ENCODE measurements at regions not wholly inside any gene's neighbourhood (a gene's known extent, or its start where the extent isn't known, plus 50 kb on each side); places are given as distances from the start of the nearest gene placed in this dataset.

- H3K9me3 ChIP-seq, result no peaks in the 10 kb centered on the region
- H3K27me3 ChIP-seq, result no peaks in the 10 kb centered on the region
- intact Hi-C loops (cut with DNase I), result no loop called here
- DNase-seq, result no peak
- H3K27ac ChIP-seq, result no peak overlapping the region
- WGBS (ENCODE audit: insufficient coverage, low coverage, low lambda C conversion rate, missing lambda C conversion rate), result 64% methylated on average over 1 of the region's 1 CpG
- ATAC-seq, result no peak
- no peaks in the 10 kb centered on the region for H3K4me1 ChIP-seq
- TF ChIP-seq POLR2A (IDR thresholded peaks at IDR 0.05) (no peak), CTCF (IDR thresholded peaks at IDR 0.05) (no peak)
- no peak overlapping the region for H3K4me3 ChIP-seq
- H3K36me3 ChIP-seq, result no peaks in the 10 kb centered on the region
These were observed 143.6 kb upstream of the TEX13C start for GRCh38 chrX:125175991-125176584.

GRCh38 chrX:125193921-125194320, 125.8 kb upstream of the TEX13C start:
- WGBS (ENCODE audit: insufficient coverage, low coverage, low lambda C conversion rate, missing lambda C conversion rate), result 62% methylated on average over 3 of the region's 4 CpGs
- H3K27ac ChIP-seq, result no peak overlapping the region
- H3K4me1 ChIP-seq, result no peaks in the 10 kb centered on the region
- intact Hi-C loops (cut with DNase I), result no loop called here
- no peaks in the 10 kb centered on the region for H3K27me3 ChIP-seq
- H3K36me3 ChIP-seq, result no peaks in the 10 kb centered on the region
- TF ChIP-seq POLR2A (IDR thresholded peaks at IDR 0.05) (no peak), CTCF (IDR thresholded peaks at IDR 0.05) (no peak)
- H3K4me3 ChIP-seq, result no peak overlapping the region
- no peaks in the 10 kb centered on the region for H3K9me3 ChIP-seq
- no peak for ATAC-seq
- DNase-seq, result no peak

GRCh38 chrX:125198546-125198945, 121.1 kb upstream of the TEX13C start:
- no peaks in the 10 kb centered on the region for H3K9me3 ChIP-seq
- TF ChIP-seq CTCF (IDR thresholded peaks at IDR 0.05) (no peak), POLR2A (IDR thresholded peaks at IDR 0.05) (no peak)
- H3K4me1 ChIP-seq, result no peaks in the 10 kb centered on the region
- intact Hi-C loops (cut with DNase I), result no loop called here
- 15% methylated on average over 1 of the region's 1 CpG for whole genome bisulfite sequencing (ENCODE audit: insufficient coverage, low coverage, low lambda C conversion rate, missing lambda C conversion rate)
- no peaks in the 10 kb centered on the region for H3K36me3 ChIP-seq
- no peak overlapping the region for H3K27ac ChIP-seq
- H3K27me3 ChIP-seq, result no peaks in the 10 kb centered on the region
- H3K4me3 ChIP-seq, result no peak overlapping the region
- ATAC-seq (no peak), DNase-seq (no peak)

GRCh38 chrX:125202591-125203248, 117.0 kb upstream of the TEX13C start:
- ATAC-seq (no peak), DNase-seq (no peak)
- TF ChIP-seq POLR2A (IDR thresholded peaks at IDR 0.05) (no peak), CTCF (IDR thresholded peaks at IDR 0.05) (no peak)
- no peaks in the 10 kb centered on the region for H3K27me3 ChIP-seq
- no peak overlapping the region for H3K27ac ChIP-seq
- no peaks in the 10 kb centered on the region for H3K36me3 ChIP-seq
- no peaks in the 10 kb centered on the region for H3K9me3 ChIP-seq
- no peak overlapping the region for H3K4me3 ChIP-seq
- no peaks in the 10 kb centered on the region for H3K4me1 ChIP-seq
- intact Hi-C loops (cut with DNase I), result no loop called here
- 28% methylated on average over 21 of the region's 33 CpGs for WGBS (ENCODE audit: insufficient coverage, low coverage, low lambda C conversion rate, missing lambda C conversion rate)

All from right lobe of liver (tissue), 6 donors.